Stimulated activated naive CD8-positive, alpha-beta T cell treated with anti-CD3 and anti-CD28 coated beads, Interleukin-15, Interleukin-2, amounts not matched to agents 100 ng/mL and 50 ng/mL, for 24 hours (primary cell): ENCODE measurements at regions not wholly inside any gene's neighbourhood (a gene's known extent, or its start where the extent isn't known, plus 50 kb on each side); places are given as distances from the start of the nearest gene placed in this dataset.
A peak's percentile ranks its signal among the peaks of the same experiment; 100 is the strongest.

Experiments used
- H3K27ac Mint-ChIP-seq: one replicate; pipeline ENCODE4 v1.8.0; 2021; ENCODE audit warnings: mild to moderate bottlenecking, mixed read lengths
- H3K27me3 Mint-ChIP-seq: one replicate; pipeline ENCODE4 v1.8.0; 2021; ENCODE audit warnings: mixed read lengths
- H3K36me3 Mint-ChIP-seq: one replicate; pipeline ENCODE4 v1.8.0; 2021; ENCODE audit warnings: low read depth, mixed read lengths
- H3K4me1 Mint-ChIP-seq: one replicate; pipeline ENCODE4 v1.8.0; 2021; ENCODE audit warnings: low read depth, mixed read lengths
- H3K4me3 Mint-ChIP-seq: one replicate; pipeline ENCODE4 v1.8.0; 2021; ENCODE audit warnings: mild to moderate bottlenecking, mixed read lengths
- H3K9me3 Mint-ChIP-seq: one replicate; pipeline ENCODE4 v1.8.0; 2021; ENCODE audit warnings: mixed read lengths

DNA sequence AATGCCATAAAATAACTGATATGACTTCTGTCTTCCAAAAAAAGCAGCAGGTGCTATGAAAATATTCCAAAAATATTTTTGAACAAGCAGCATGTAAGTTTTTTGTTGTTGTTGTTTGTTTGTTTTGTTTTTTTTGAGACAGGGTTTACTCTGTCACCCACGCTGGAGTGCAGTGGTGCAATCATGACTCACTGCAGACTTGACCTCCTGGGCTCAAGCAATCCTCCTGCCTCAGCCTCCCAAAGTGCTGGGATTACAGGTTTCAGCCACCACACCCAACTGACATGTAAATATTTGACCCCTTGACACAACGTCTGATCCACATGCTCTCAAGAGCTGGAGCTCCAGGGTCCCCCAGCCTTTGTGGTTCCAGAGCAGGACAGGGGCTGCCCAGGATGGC is 98.4 kb downstream of the LITAF start:
- Mint-ChIP-seq H3K4me1 (no peaks in the 10 kb centered on the region), H3K27ac (no peak overlapping the region), H3K9me3 (peaks cover 16% of the 10 kb centered on the region), H3K4me3 (no peak overlapping the region), H3K36me3 (peaks cover 16% of the 10 kb centered on the region), H3K27me3 (no peaks in the 10 kb centered on the region)

DNA sequence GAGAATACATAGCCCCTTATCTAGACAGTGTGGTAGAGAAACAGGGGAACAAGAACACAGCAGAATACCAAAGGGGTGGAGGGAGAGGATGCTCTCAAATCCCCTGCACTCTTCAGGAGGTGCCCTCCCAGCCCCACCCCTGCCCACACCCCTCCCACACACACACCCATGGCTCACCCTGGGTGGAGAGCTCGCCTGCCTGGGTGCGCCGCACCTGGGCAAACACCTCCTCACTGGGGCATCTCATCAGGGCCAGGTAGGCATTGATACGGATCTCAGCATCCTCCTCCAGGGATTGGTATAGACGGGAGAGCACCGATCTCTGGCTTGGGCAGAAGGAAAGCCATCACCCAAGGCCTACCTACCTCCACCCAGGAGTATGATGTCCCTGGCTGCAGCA is 95.2 kb downstream of the LITAF start:
- no peak overlapping the region for H3K27ac Mint-ChIP-seq
- H3K4me1 Mint-ChIP-seq: peaks cover 13% of the 10 kb centered on the region
- H3K4me3 Mint-ChIP-seq: no peak overlapping the region
- H3K9me3 Mint-ChIP-seq: no peaks in the 10 kb centered on the region
- H3K36me3 Mint-ChIP-seq: no peaks in the 10 kb centered on the region
- no peaks in the 10 kb centered on the region for H3K27me3 Mint-ChIP-seq

DNA sequence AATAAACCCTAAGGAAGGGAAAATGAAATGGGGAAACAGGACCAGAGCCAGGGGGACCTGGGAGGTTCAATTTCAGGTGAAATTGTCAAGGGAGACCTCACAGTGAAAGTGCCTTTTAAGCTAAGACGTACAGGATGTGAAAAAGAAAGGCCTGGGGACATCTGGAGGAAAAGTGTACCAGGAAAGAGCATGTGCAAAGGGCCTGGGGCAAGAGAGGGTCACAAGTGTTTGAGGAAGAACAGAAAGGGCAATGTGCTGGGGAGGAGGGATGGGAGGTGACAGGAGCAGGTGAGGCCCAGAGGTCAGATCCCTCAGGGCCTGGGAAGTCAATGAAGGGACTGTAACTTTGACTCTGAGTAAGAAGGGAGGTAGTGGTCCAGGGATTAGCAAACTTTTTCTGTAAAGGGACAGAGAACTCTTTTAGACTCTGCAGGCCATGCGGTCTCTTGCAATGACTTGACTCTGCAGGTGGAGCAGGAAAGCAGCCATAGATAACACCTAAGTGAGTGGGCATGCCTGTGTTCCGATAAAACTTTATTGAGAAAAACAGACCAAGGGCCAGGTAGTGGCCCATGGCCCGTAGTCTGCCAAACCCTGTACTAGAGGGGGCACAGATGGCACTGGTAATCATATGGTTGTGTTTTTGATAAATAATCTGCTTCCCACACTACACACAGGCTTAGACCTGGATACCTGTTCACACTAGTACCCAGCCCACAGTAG is 93.8 kb downstream of the LITAF start:
- no peaks in the 10 kb centered on the region for H3K9me3 Mint-ChIP-seq
- no peaks in the 10 kb centered on the region for H3K36me3 Mint-ChIP-seq
- H3K27ac Mint-ChIP-seq: peak overlapping the region; percentile 31
- no peaks in the 10 kb centered on the region for H3K27me3 Mint-ChIP-seq
- no peak overlapping the region for H3K4me3 Mint-ChIP-seq
- peaks cover 26% of the 10 kb centered on the region for H3K4me1 Mint-ChIP-seq

DNA sequence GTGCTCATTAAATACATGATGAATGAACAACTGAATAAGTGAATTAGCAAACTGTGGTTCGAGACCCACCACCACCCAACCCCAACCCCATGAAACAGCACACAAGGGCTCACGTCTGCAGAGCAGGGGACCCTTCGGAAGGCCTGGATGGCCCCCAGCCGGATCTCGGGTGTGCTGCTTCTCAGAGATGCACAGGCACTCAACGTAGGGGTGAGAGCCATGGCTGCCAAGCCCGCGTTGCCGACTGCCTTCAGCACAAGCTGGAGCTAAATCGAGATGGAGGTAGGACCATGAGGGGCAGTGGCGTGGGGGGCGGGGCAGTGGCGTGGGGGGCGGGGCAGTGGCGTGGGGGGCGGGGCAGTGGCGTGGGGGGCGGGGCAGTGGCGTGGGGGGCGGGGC is 93.2 kb downstream of the LITAF start:
- no peaks in the 10 kb centered on the region for H3K27me3 Mint-ChIP-seq
- no peak overlapping the region for H3K4me3 Mint-ChIP-seq
- H3K4me1 Mint-ChIP-seq: peaks cover 28% of the 10 kb centered on the region
- peak overlapping the region; percentile 31 for H3K27ac Mint-ChIP-seq
- no peaks in the 10 kb centered on the region for H3K36me3 Mint-ChIP-seq
- H3K9me3 Mint-ChIP-seq: no peaks in the 10 kb centered on the region

DNA sequence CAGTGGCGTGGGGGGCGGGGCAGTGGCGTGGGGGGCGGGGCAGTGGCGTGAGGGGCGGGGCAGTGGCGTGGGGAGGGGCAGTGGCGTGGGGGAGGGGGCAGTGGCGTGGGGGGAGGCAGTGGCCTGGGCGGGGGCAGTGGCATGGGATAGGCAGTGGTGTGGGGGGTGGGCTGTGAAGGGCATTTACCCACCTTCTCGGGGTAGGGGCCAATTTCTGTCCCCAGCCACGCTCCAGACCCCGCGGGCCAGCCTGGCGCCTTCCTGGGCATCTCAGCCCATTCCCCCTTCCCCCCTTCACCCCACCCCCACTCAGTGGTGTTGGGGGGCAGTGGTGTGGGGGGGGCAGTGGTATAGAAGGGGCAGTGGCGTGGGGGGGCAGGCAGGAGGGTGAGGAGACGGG is 92.7 kb downstream of the LITAF start:
- Mint-ChIP-seq H3K9me3 (no peaks in the 10 kb centered on the region), H3K36me3 (no peaks in the 10 kb centered on the region), H3K4me1 (peaks cover 31% of the 10 kb centered on the region), H3K27me3 (no peaks in the 10 kb centered on the region), H3K4me3 (no peak overlapping the region), H3K27ac (no peak overlapping the region)

DNA sequence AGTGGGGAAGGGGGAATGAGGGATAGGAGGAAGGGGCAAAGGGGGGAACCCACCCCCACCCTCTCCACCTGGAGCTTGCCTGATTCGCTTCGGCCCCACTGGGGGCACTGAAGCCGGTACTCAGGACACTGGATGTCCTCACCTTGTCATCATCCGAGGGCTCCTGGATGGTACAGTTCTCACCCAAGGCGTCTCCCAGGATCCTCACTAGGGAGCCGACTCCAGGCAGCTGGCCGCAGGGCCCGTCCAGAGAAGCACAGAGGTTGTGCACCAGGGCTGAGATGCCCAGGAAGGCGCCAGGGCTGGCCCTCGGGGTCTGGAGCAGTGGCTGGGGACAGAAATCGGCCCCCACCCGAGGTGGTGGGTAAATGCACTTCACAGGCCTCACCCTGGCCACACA is 92.3 kb downstream of the LITAF start:
- no peaks in the 10 kb centered on the region for H3K36me3 Mint-ChIP-seq
- no peak overlapping the region for H3K4me3 Mint-ChIP-seq
- H3K9me3 Mint-ChIP-seq: no peaks in the 10 kb centered on the region
- H3K4me1 Mint-ChIP-seq: peaks cover 31% of the 10 kb centered on the region
- H3K27me3 Mint-ChIP-seq: no peaks in the 10 kb centered on the region
- no peak overlapping the region for H3K27ac Mint-ChIP-seq

GRCh38 chr16:11495066-11495407 is 91.7 kb downstream of the LITAF start:
- H3K9me3 Mint-ChIP-seq: no peaks in the 10 kb centered on the region
- H3K4me3 Mint-ChIP-seq: no peak overlapping the region
- H3K27ac Mint-ChIP-seq: peak overlapping the region; percentile 34
- no peaks in the 10 kb centered on the region for H3K36me3 Mint-ChIP-seq
- H3K4me1 Mint-ChIP-seq: peaks cover 31% of the 10 kb centered on the region
- no peaks in the 10 kb centered on the region for H3K27me3 Mint-ChIP-seq
